ENCODE measurements at regions not wholly inside any gene's neighbourhood (a gene's known extent, or its start where the extent isn't known, plus 50 kb on each side); places are given as distances from the start of the nearest gene placed in this dataset.

DNA sequence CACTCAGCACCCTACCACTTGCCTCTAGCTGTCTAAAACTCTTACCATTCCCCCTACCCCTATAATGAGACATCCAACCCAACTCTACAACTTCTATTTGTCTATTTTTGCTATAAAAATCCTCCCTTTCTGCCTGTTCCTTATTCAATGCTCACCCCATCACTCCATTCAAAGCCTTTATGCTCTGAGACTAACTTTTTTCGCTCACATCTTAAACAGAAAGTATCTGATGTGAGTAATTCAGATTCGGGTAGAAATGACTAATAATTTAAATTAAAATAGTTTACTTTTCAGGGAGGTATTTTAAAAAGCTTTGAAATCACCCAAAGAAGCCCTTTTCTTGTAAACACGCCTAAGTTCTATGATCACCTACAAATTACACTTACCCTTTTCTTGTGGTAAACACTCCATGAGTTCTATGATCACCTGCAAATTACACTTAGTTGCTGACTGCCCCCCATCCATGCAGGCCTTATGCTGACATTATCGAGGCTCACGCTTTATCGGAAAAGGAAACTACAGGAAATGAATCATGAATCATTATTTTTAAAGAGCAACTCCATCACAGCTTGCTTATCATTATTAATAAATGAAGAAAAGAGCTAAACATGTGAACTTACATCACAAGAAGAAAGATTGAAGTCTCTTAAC, 168.7 kb upstream of the PPP1R2C start:
- no peak for DNase-seq

DNA sequence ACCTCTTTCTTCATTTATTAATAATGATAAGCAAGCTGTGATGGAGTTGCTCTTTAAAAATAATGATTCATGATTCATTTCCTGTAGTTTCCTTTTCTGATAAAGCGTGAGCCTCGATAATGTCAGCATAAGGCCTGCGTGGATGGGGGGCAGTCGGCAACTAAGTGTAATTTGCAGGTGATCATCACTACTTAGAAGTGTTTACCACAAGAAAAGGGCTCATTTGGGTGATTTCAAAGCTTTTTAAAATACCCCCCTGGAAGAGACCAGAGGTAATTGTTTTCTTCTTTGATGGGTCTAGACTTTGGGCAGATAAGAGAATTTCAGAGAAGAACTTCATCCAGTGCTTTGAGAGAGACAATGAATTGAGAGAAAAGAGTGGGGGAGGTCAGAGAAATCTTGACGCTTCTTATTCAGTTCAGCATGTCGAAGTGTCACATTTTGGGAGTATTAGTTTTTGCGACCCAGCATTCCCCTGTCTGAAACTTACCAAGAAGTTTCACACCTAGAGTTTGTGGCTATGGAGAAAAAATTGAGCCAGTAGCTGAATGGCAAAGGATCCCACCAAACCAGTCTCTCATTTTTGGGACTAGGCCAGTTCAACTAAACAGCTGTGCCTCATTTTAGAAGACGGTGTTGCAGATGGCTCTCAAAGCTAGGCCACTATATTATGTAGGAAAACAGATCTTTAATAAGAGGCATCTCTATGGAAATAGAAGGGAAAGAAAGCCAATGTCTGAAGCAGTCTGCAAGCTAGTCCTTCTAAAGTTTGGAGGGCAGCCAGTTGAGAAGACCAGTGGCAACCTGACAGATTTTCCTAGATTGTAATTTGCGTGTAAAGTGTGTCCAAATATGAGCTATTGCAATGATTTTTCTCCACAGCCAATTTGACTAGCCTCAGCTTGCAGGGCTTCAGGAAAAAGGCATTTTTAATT, 171.0 kb upstream of the PPP1R2C start:
- no peak for DNase-seq

- no peak for DNase-seq
Observed at GRCh38 chrX:42951747-42952146, 173.8 kb upstream of the PPP1R2C start.

GRCh38 chrX:42952621-42953020, 174.7 kb upstream of the PPP1R2C start:
- DNase-seq = no peak

GRCh38 chrX:42954880-42955279, 176.9 kb upstream of the PPP1R2C start:
- DNase-seq = no peak

- DNase-seq = no peak
Observed at GRCh38 chrX:42955349-42955748, 177.4 kb upstream of the PPP1R2C start.

DNA sequence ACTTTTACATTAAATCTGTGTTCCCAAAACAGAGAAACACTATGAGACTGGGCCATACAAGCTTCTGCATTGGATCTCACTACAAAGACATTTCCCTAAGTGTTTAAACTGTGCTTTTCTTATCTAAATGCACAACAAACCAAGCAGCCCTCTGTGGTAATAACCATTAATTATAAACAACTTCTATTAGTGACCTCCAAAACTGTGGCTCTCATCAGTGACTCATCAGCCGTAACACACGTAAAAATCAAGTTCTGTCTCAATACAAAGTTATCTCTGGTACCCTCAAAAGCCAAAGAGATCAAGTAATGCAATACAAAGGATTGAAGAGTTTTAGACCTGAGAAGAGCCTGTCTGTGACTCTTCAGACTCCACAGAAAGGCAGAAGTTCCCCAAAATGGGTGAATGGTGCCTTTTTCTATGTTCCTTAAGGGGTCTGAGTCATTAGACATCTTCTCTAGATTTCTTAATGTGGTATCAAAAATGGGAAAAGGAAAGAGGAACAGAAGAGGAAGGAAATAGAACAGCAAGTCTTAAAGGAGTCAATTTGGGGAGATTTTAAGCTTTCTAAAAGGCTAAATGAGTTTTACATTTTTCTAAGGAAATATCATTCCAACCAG, 189.8 kb upstream of the PPP1R2C start:
- DNase-seq = no peak

- DNase-seq = no peak
Observed at GRCh38 chrX:42973321-42973720, 195.4 kb upstream of the PPP1R2C start.

DNA sequence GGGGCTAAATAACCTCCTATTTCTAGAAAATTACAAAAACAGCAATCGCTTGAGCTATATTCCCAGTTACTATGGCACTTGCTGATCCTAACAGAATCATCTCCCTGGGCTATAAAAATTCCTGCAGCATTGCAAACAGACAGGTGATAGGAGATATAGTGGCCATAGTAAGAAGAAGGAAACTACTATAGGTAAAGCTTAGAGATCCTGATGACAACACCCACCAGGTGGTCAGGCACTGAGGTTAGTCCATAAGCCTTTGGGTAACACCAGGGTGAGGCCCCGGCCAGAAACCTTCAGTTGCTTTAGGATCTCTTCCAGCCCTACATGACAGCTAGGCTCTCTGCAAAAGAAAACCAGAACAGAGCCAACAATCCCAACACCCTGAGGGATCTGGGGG, 197.9 kb upstream of the PPP1R2C start:
- no peak for DNase-seq

DNA sequence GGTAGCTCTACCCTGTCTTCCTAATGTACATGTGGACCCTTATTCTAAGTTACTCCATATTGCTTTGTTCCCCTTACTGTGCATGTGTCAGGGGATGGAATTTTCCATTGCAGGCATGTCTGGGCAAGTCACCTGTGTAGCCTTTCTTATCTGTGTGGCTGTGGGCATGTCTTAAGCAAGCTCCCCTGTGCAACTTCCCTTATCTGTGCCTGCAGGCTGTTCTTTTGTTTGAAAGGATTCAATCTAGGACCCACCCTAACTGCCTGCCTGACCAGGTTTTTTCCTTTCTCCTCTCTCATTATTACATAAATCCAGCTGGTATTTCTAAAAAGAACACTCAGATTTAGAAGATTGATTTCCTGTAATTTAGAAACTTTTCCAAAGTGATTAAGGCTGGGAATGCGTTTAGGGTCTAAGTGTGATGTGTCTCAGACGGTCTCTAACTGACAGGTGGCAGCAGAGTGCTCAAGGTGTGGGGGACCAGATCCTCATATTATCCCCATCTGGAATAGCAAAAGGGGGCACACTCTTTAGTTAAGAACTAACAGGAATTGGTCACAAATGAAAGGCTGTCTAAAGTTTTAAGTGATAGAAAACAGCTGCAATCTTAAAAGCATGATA, 198.9 kb upstream of the PPP1R2C start:
- no peak for DNase-seq

DNA sequence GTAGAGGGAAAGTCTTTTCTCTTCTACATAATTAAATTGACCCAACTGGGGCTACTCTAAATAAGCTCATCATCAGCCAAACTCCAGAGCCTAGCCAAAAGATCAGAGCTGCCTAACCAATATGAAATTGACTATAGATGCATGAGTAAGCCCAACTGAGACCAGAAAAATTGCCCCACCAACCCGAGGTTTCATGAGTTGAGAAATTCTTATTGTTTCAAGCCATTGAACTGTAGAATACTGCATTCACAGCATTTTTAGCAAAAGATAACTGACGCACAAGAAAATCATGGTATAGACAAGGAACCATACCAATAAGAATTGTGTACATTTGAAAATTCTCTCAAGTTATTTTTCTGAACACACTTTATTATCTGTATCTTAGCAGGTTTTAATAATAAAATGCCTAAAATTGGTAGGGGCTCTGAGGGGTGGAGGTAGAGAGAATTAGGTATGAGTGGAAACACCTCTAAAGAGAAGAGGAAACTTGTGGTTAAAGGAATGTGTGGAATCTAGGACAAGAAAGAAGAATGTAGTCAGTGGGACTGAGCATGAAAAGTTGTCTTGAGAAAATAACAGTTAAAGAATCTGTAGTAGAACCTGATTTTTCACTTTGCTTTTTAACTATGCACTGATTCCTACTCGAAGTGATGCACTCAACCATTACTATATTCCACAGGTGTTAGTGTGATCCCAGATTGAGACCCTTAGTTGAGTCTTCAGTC, 200.9 kb upstream of the PPP1R2C start:
- DNase-seq = no peak

GRCh38 chrX:42988700-42989099, 210.7 kb upstream of the PPP1R2C start:
- DNase-seq = no peak

- DNase-seq = no peak
Observed at GRCh38 chrX:42992199-42992943, 214.4 kb upstream of the PPP1R2C start.

GRCh38 chrX:42996861-42997260, 218.9 kb upstream of the PPP1R2C start:
- DNase-seq = no peak

DNA sequence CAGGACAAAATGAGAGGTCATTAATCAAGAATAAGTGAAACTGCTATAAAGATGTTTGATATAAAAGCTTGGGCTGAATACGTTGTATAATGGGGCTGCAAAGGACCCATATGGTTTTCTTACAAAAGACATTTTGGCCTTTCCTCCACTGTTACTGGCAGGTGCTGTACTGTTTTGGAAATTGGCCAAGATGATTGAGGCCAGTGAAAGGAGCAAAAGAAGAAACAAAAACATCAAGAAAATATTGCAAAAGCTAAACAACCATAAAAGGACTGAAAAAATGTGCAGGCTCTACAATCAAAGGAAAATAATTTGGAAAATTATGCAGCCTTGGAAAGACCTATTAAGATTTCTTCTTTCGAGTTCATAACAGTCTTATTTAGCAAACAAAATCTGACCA, 222.2 kb upstream of the PPP1R2C start:
- DNase-seq = no peak

GRCh38 chrX:43002526-43003203, 224.7 kb upstream of the PPP1R2C start:
- no peak for DNase-seq

DNA sequence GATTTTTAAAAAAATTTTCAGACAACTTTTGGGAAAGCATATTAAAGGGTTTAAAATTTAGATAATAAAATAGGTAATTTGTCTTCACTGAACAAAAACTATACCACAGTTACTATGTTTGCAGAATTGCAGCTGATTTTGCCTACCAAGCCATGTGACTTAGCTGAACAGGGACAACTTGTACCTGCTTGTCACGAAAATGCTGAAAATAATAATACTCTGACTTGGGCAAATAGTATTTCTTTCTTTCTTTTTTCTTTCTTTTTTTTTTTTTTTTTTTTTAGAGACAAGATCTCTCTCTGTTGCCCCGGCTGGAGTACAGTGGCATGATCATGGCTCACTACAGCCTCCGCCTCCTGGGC, 225.2 kb upstream of the PPP1R2C start:
- DNase-seq = no peak

DNA sequence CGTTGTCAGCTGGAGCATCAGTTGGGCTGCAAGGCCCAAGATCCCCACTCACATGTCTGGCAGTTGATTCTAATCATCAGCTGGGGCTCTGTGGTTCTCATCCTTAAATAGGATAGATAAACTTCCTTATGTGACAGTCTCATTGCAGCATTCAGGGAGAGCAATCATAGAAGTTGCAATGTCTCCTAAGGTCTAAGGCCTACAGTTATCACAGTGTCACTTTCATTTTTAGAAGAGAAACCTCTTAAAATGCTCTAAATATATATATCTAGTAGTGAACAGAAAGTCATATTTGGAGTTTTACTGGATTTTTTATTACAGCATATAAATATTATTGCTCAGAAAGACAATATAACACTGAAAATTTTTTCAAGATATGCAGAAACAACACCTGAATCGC, 226.0 kb upstream of the PPP1R2C start:
- no peak for DNase-seq

GRCh38 chrX:43005561-43005960, 227.6 kb upstream of the PPP1R2C start:
- no peak for DNase-seq

- DNase-seq = no peak
Observed at GRCh38 chrX:43008356-43008755, 230.4 kb upstream of the PPP1R2C start.

- no peak for DNase-seq
Observed at GRCh38 chrX:43016021-43016420, 238.1 kb upstream of the PPP1R2C start.

DNA sequence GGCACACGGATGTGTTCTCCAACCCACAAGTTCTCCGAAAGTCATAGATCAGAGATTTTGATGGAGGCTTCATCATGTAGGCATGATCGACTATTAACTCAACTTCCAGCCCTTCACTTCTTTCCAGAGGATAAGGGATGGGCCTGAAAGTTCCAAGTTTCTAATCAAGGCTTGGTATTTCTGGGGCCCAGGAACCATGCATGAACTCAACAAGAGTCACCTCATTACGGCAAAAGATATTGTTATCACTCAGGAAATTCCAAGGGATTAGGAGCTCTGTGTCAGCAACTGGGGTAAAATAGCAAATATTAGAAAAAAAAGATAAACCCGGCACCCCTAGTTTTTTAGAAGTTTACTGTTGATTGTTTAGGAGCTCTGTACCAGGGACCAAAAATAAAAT, 240.1 kb upstream of the PPP1R2C start:
- DNase-seq = no peak
